ENCODE measurements at regions not wholly inside any gene's neighbourhood (a gene's known extent, or its start where the extent isn't known, plus 50 kb on each side); places are given as distances from the start of the nearest gene placed in this dataset.
"Not testable (repeated sequence)": the region's sequence is repeated elsewhere in the genome, so short reads cannot be mapped to it uniquely, and the experiment has no call there.

GRCh38 chr5:99765011-99765410, 770.2 kb upstream of the FAM174A start:
- Histone ChIP-seq H3K27ac (no peak overlapping the region), H3K36me3 (ENCODE audit: insufficient read depth, low read length) (no peaks in the 10 kb centered on the region), H3K9ac (ENCODE audit: insufficient read length) (no peak overlapping the region), H3K4me3 (no peak overlapping the region), H3K9me3 (ENCODE audit: low read depth, low read length) (no peaks in the 10 kb centered on the region)
- no peak for DNase-seq (ENCODE audit: low read depth, low spot score)
- TF ChIP-seq POLR2AphosphoS5 (IDR thresholded peaks at IDR 0.05; ENCODE audit: borderline replicate concordance, low read depth, low read length), result no peak
- no peak for TF ChIP-seq FOXP2 (optimal IDR thresholded peaks at IDR 0.05; ENCODE audit: control extremely low read depth, extremely low read length, insufficient read depth)
- no peak for TF ChIP-seq EZH2 (IDR thresholded peaks at IDR 0.05)

GRCh38 chr5:99763021-99763774, 772.0 kb upstream of the FAM174A start:
- Histone ChIP-seq H3K36me3 (ENCODE audit: insufficient read depth, low read length) (no peaks in the 10 kb centered on the region), H3K27ac (no peak overlapping the region), H3K9ac (ENCODE audit: insufficient read length) (no peak overlapping the region), H3K9me3 (ENCODE audit: low read depth, low read length) (no peaks in the 10 kb centered on the region), H3K4me3 (no peak overlapping the region)
- no peak for TF ChIP-seq EZH2 (IDR thresholded peaks at IDR 0.05)
- no peak for TF ChIP-seq POLR2AphosphoS5 (IDR thresholded peaks at IDR 0.05; ENCODE audit: borderline replicate concordance, low read depth, low read length)
- TF ChIP-seq FOXP2 (optimal IDR thresholded peaks at IDR 0.05; ENCODE audit: control extremely low read depth, extremely low read length, insufficient read depth), result no peak
- no peak for DNase-seq (ENCODE audit: low read depth, low spot score)

DNA sequence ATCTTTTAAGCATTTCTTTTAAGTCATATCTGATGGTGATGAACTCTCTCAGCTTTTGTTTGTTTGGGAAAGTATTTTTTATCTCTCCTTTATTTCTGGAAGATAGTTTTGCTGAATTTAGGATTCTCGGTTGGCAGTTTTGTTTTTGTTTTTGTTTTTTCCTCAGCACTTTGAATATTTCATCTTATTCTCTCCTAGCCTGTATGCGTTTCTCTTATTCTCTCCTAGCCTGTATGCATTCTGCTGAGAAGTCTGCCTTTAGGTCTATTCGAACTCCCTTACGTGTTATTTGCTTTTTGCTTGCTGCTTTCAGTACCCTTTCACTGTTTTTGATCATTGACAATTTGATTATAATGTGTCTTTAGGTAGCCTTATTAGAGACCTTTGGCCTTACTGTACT, 787.8 kb upstream of the FAM174A start:
- TF ChIP-seq EZH2 (IDR thresholded peaks at IDR 0.05), result no peak
- no peak for TF ChIP-seq POLR2AphosphoS5 (IDR thresholded peaks at IDR 0.05; ENCODE audit: borderline replicate concordance, low read depth, low read length)
- TF ChIP-seq FOXP2 (optimal IDR thresholded peaks at IDR 0.05; ENCODE audit: control extremely low read depth, extremely low read length, insufficient read depth), result no peak
- Histone ChIP-seq H3K9me3 (ENCODE audit: low read depth, low read length) (no peaks in the 10 kb centered on the region), H3K27ac (no peak overlapping the region), H3K36me3 (ENCODE audit: insufficient read depth, low read length) (no peaks in the 10 kb centered on the region), H3K9ac (ENCODE audit: insufficient read length) (no peak overlapping the region), H3K4me3 (no peak overlapping the region)
- no peak for DNase-seq (ENCODE audit: low read depth, low spot score)

DNA sequence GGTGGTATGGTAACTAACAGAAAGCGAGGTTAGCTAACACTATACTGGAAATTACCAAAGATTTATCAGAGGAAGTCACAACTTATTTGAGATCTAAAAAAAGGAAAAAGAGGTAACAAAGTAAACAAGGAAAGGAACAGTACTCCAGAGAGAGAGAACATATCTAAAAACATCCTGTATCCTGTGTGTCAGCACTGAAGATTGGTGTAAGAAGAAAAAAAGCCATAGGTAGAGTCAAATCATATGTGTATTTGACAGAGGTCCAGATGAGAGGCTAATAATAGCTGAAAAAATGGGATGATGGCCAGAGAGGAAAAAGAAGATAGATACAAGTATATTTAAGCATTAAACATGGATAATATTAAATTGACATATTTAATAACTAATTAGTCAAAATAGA, 802.0 kb upstream of the FAM174A start:
- not testable (repeated sequence) for H3K9me3 ChIP-seq (ENCODE audit: low read depth, low read length); DNase-seq (ENCODE audit: low read depth, low spot score); H3K36me3 ChIP-seq (ENCODE audit: insufficient read depth, low read length); H3K4me3 ChIP-seq; H3K9ac ChIP-seq (ENCODE audit: insufficient read length); H3K27ac ChIP-seq

GRCh38 chr5:99730653-99731052, 801.8 kb upstream of the CHD1 start:
- H3K9ac ChIP-seq (ENCODE audit: insufficient read length); H3K27ac ChIP-seq; DNase-seq (ENCODE audit: low read depth, low spot score); H3K36me3 ChIP-seq (ENCODE audit: insufficient read depth, low read length); H3K9me3 ChIP-seq (ENCODE audit: low read depth, low read length); H3K4me3 ChIP-seq: not testable (repeated sequence)

DNA sequence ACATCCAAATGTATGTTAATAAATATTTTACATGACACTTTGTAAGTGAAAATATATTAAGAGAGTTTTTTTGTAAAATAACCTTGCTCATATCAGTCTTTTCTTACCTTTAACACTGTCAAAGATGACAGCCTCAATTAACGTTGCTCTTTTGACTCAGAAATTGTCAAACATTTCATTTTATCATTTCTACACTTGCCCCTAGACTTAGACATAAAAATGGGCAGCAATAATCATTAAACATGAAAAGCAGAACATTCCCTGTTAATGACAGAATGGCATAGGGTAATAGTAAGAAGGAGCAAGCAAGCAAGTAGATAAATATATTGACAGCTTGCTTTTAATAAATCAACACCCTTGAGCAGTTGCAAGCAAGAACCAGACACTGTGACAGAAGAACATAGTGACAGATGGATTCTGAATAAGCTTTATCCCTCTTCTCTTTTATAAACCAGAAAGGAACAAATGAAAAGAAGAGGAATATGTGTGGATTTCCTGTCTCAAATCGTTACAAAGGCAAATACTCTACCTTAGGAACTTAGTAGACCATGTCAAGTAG, 796.0 kb upstream of the CHD1 start:
- H3K9ac ChIP-seq (ENCODE audit: insufficient read length), result no peak overlapping the region
- no peaks in the 10 kb centered on the region for H3K36me3 ChIP-seq (ENCODE audit: insufficient read depth, low read length)
- H3K4me3 ChIP-seq, result no peak overlapping the region
- H3K9me3 ChIP-seq (ENCODE audit: low read depth, low read length), result no peaks in the 10 kb centered on the region
- H3K27ac ChIP-seq, result no peak overlapping the region
- TF ChIP-seq EZH2 (IDR thresholded peaks at IDR 0.05) (no peak), FOXP2 (optimal IDR thresholded peaks at IDR 0.05; ENCODE audit: control extremely low read depth, extremely low read length, insufficient read depth) (no peak), POLR2AphosphoS5 (IDR thresholded peaks at IDR 0.05; ENCODE audit: borderline replicate concordance, low read depth, low read length) (no peak)
- no peak for DNase-seq (ENCODE audit: low read depth, low spot score)

GRCh38 chr5:99721506-99721905, 792.7 kb upstream of the CHD1 start:
- Histone ChIP-seq H3K27ac (no peak overlapping the region), H3K9ac (ENCODE audit: insufficient read length) (no peak overlapping the region), H3K36me3 (ENCODE audit: insufficient read depth, low read length) (no peaks in the 10 kb centered on the region), H3K4me3 (no peak overlapping the region), H3K9me3 (ENCODE audit: low read depth, low read length) (no peaks in the 10 kb centered on the region)
- TF ChIP-seq POLR2AphosphoS5 (IDR thresholded peaks at IDR 0.05; ENCODE audit: borderline replicate concordance, low read depth, low read length), result no peak
- no peak for TF ChIP-seq FOXP2 (optimal IDR thresholded peaks at IDR 0.05; ENCODE audit: control extremely low read depth, extremely low read length, insufficient read depth)
- no peak for TF ChIP-seq EZH2 (IDR thresholded peaks at IDR 0.05)
- DNase-seq (ENCODE audit: low read depth, low spot score), result no peak

- DNase-seq (ENCODE audit: low read depth, low spot score), result no peak
- Histone ChIP-seq H3K36me3 (ENCODE audit: insufficient read depth, low read length) (no peaks in the 10 kb centered on the region), H3K9me3 (ENCODE audit: low read depth, low read length) (no peaks in the 10 kb centered on the region), H3K9ac (ENCODE audit: insufficient read length) (no peak overlapping the region), H3K4me3 (no peak overlapping the region), H3K27ac (no peak overlapping the region)
- no peak for TF ChIP-seq FOXP2 (optimal IDR thresholded peaks at IDR 0.05; ENCODE audit: control extremely low read depth, extremely low read length, insufficient read depth)
- no peak for TF ChIP-seq EZH2 (IDR thresholded peaks at IDR 0.05)
- no peak for TF ChIP-seq POLR2AphosphoS5 (IDR thresholded peaks at IDR 0.05; ENCODE audit: borderline replicate concordance, low read depth, low read length)
Observed at GRCh38 chr5:99715921-99716320, 787.1 kb upstream of the CHD1 start.

DNA sequence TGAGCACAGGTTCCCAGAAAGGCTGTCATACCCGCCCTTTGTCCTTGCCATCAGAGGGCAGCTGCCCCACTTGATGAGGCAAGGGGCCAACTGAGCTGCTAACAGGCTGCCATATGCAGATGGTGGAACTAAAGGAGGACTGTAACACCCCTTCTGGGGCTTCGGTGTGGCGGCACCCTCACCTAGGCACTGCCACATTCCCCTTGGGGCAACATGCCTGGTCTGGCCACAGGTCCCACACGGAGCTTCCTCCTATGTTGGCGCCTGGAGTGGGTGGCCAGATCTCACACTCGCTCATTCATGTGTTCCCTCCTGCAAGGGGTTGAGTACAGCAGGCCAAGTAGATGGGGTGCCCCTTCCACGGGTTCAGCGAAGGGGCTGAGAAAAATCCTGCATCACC, 777.4 kb upstream of the CHD1 start:
- Histone ChIP-seq H3K36me3 (ENCODE audit: insufficient read depth, low read length) (no peaks in the 10 kb centered on the region), H3K4me3 (no peak overlapping the region), H3K9ac (ENCODE audit: insufficient read length) (no peak overlapping the region), H3K9me3 (ENCODE audit: low read depth, low read length) (no peaks in the 10 kb centered on the region), H3K27ac (no peak overlapping the region)
- TF ChIP-seq EZH2 (IDR thresholded peaks at IDR 0.05), result no peak
- DNase-seq (ENCODE audit: low read depth, low spot score), result no peak
